ENCODE measurements at regions not wholly inside any gene's neighbourhood (a gene's known extent, or its start where the extent isn't known, plus 50 kb on each side); places are given as distances from the start of the nearest gene placed in this dataset.

- TF ChIP-seq CTCF (conservative IDR thresholded peaks at IDR 0.05), result no peak
- TF ChIP-seq ZFX (IDR thresholded peaks at IDR 0.05), result no peak
These were observed 125.0 kb downstream of the TBX22 start for GRCh38 chrX:80139564-80139963.
